K562 (cell line): ENCODE measurements at regions not wholly inside any gene's neighbourhood (a gene's known extent, or its start where the extent isn't known, plus 50 kb on each side); places are given as distances from the start of the nearest gene placed in this dataset.

Source experiments
- ATAC-seq: fragments of 200-7000 bp; cut with Tn5 transposase; 3 replicates; pipeline ENCODE4 v1.9.1; 2020; ENCODE audit warnings: moderate library complexity
- BruUV-seq: library from RNA; stranded (reverse); fragments of 400-500 nt; replicated peaks from 2 replicates; lab custom pipeline; 2021; lab: Mats Ljungman, UMichigan
- CTCF ChIA-PET: fragments of 300-600 bp; formaldehyde crosslinking; extraction: SDS; loops from one replicate; lab custom pipeline; 2021; ENCODE audit warnings: low intra/inter-chr PET ratio; lab: Yijun Ruan, JAX
- POLR2A ChIA-PET: fragments of 300-600, 350-650 bp; sonication (Branson Sonifier 250); formaldehyde crosslinking; extraction: SDS; loops from one replicate; lab custom pipeline; 2021; ENCODE audit warnings: antibody characterized with exemption, inconsistent platforms; lab: Yijun Ruan, JAX
- DNase-seq, 4 experiments: peaks; one replicate each; pipeline versions ENCODE4 v3.0.0 to v3.0.0-alpha.2; 2011 to 2018; ENCODE audit warnings: low spot score in 3 of 4, mixed read lengths in 3 of 4; ENCODE audit errors: extremely low read depth in 1 of 4
- FAIRE-seq: peaks from 2 replicates; lab custom pipeline; 2011; peaks lifted over from hg19 to GRCh38; lab: Jason Lieb, UNC
- H2AFZ ChIP-seq: 2 replicates; pipeline ENCODE4 v1.6.0; 2011; ENCODE audit warnings: low read depth, low read length, control low read depth, inconsistent platforms
- H3K27ac ChIP-seq: fragments of 200-600 bp; 3 replicates; pipeline ENCODE4 v1.8.0; 2011; ENCODE audit warnings: low read depth, mild to moderate bottlenecking, control low read depth, inconsistent platforms, low read length, moderate library complexity, mixed read lengths; ENCODE audit errors: extremely low read depth
- H3K27me3 ChIP-seq, 2 experiments: fragments of 300-600 bp in 1 of 2; 2 replicates in 1 of 2; 3 replicates in 1 of 2; pipeline versions ENCODE4 v1.6.0 to v1.8.0; 2011; ENCODE audit warnings: inconsistent platforms in 2 of 2, low read length in 2 of 2, mild to moderate bottlenecking in 1 of 2, mixed read lengths in 1 of 2, moderate library complexity in 1 of 2; ENCODE audit not compliant: control insufficient read depth in 2 of 2, insufficient read depth in 2 of 2
- H3K36me3 ChIP-seq: fragments of 300-600 bp; 3 replicates; pipeline ENCODE4 v1.8.0; 2011; ENCODE audit warnings: mild to moderate bottlenecking, low read length, inconsistent platforms; ENCODE audit not compliant: control insufficient read depth, insufficient read depth
- H3K4me1 ChIP-seq, 2 experiments: fragments of 200-600 bp in 1 of 2; replicated peaks in 1 of 2; 2 replicates in 1 of 2; 3 replicates in 1 of 2; pipeline versions ENCODE4 v1.5.1 to v1.8.0; 2011; ENCODE audit warnings: inconsistent platforms in 2 of 2, low read length in 2 of 2, mild to moderate bottlenecking in 1 of 2, mixed read lengths in 1 of 2, moderate library complexity in 1 of 2; ENCODE audit not compliant: control insufficient read depth in 2 of 2, insufficient read depth in 2 of 2
- H3K4me2 ChIP-seq: 2 replicates; pipeline ENCODE4 v1.6.1; 2011; ENCODE audit warnings: low read length, control low read depth, inconsistent platforms, mixed read lengths; ENCODE audit not compliant: insufficient read depth
- H3K4me3 ChIP-seq: fragments of 200-600 bp; sonication (generic), shearing (Covaris generic); 2 replicates; pipeline ENCODE4 v1.5.1; 2016; ENCODE audit warnings: control low read depth, inconsistent platforms
- H3K79me2 ChIP-seq: fragments of 200-600 bp; 3 replicates; pipeline ENCODE4 v1.8.0; 2011; ENCODE audit warnings: low read length, inconsistent platforms; ENCODE audit not compliant: control insufficient read depth, insufficient read depth
- H3K9ac ChIP-seq, 2 experiments: 2 replicates each; pipeline versions ENCODE4 v1.6.0 to v1.6.1; 2011; ENCODE audit warnings: low read depth in 2 of 2, low read length in 2 of 2, control low read depth in 1 of 2, inconsistent platforms in 1 of 2, mild to moderate bottlenecking in 1 of 2, mixed read lengths in 1 of 2; ENCODE audit not compliant: insufficient read depth in 1 of 2
- H3K9me1 ChIP-seq: one replicate; pipeline ENCODE4 v1.6.0; 2011; ENCODE audit warnings: inconsistent platforms, mild to moderate bottlenecking, low read length, moderate library complexity; ENCODE audit not compliant: control insufficient read depth, insufficient read depth
- H3K9me3 ChIP-seq: replicated peaks from 2 replicates; pipeline ENCODE4 v1.5.1; 2011; ENCODE audit warnings: low read depth, low read length, inconsistent platforms; ENCODE audit not compliant: control insufficient read depth, insufficient read depth
- H4K20me1 ChIP-seq: replicated peaks from 2 replicates; pipeline ENCODE4 v1.6.1; 2011; ENCODE audit warnings: low read length, inconsistent platforms, mixed read lengths; ENCODE audit not compliant: control insufficient read depth, insufficient read depth
- ADNP ChIP-seq: fragments of 200-800 bp; sonication (Bioruptor generic); IDR thresholded peaks from 2 replicates; pipeline ENCODE4 v1.6.1; 2016; ENCODE audit warnings: missing genetic modification characterization, missing compliant biosample characterization
- GABPB1 ChIP-seq: sonication (generic); formaldehyde crosslinking; IDR thresholded peaks from 2 replicates; pipeline ENCODE4 v1.8.0; 2022; ENCODE audit warnings: mild to moderate bottlenecking, missing genetic modification reagents
- JUNB ChIP-seq: fragments of 450-650 bp; formaldehyde crosslinking; conservative IDR thresholded peaks from 2 replicates; pipeline ENCODE4 v1.4.0; 2020; ENCODE audit warnings: mild to moderate bottlenecking
- KHSRP ChIP-seq: fragments of 450-650 bp; IDR thresholded peaks from 2 replicates; pipeline ENCODE4 v1.6.1; 2017
- SIRT6 ChIP-seq: IDR thresholded peaks from one replicate; pipeline ENCODE4 v1.6.1; 2012; ENCODE audit warnings: low read depth, mild to moderate bottlenecking, control low read depth, inconsistent platforms, low read length, moderate library complexity
- SIX5 ChIP-seq, 2 experiments: IDR thresholded peaks; 2 replicates each; pipeline ENCODE4 v1.6.1; 2011; ENCODE audit warnings: low read length in 2 of 2, borderline replicate concordance in 1 of 2, low read depth in 1 of 2, mild to moderate bottlenecking in 1 of 2, moderate library complexity in 1 of 2; ENCODE audit not compliant: insufficient read depth in 1 of 2
- ZC3H8 ChIP-seq: fragments of 450-650 bp; IDR thresholded peaks from 2 replicates; pipeline ENCODE4 v1.6.1; 2017
- ZNF134 ChIP-seq: fragments of 250-450 bp; sonication (Bioruptor Pico); conservative IDR thresholded peaks from 2 replicates; pipeline ENCODE4 v1.4.0; 2020
- WGBS: fragments of 100-300 bp; shearing (Covaris generic); methylation state at CpG from one replicate; pipeline ENCODE4 v1.1.6; 2016; ENCODE audit warnings: low coverage, mixed read lengths; ENCODE audit not compliant: insufficient coverage; ENCODE audit errors: missing lambda C conversion rate; 5-methylcytosine and 5-hydroxymethylcytosine counted together
- in situ Hi-C: fragments of 300-500 bp; cut with MboI; formaldehyde crosslinking; loops from 4 replicates; pipeline ENCODE4 v1.15.0; 2018; ENCODE audit warnings: inconsistent platforms, mixed read lengths
- intact Hi-C: fragments of 100-400 bp; cut with micrococcal nuclease; formaldehyde crosslinking; loops from 2 replicates; pipeline ENCODE4 v1.14.2; 2022
- TF ChIP-seq, protein P1 (sequence below): sonication (generic); formaldehyde crosslinking; IDR thresholded peaks from 2 replicates; pipeline ENCODE4 v1.8.1; 2022; ENCODE audit warnings: missing genetic modification reagents
- TF ChIP-seq, protein P2 (sequence below): sonication (generic); formaldehyde crosslinking; IDR thresholded peaks from 2 replicates; pipeline ENCODE4 v1.8.0; 2023; ENCODE audit warnings: missing genetic modification reagents, mild to moderate bottlenecking, borderline replicate concordance
- TF ChIP-seq, protein P3 (sequence below), 2 experiments: fragments of 150-350 bp in 1 of 2; IDR thresholded peaks; 2 replicates each; pipeline ENCODE4 v1.6.1; 2012 to 2016; ENCODE audit warnings: low read depth in 2 of 2, low read length in 2 of 2, mild to moderate bottlenecking in 1 of 2, moderate library complexity in 1 of 2

DNA sequence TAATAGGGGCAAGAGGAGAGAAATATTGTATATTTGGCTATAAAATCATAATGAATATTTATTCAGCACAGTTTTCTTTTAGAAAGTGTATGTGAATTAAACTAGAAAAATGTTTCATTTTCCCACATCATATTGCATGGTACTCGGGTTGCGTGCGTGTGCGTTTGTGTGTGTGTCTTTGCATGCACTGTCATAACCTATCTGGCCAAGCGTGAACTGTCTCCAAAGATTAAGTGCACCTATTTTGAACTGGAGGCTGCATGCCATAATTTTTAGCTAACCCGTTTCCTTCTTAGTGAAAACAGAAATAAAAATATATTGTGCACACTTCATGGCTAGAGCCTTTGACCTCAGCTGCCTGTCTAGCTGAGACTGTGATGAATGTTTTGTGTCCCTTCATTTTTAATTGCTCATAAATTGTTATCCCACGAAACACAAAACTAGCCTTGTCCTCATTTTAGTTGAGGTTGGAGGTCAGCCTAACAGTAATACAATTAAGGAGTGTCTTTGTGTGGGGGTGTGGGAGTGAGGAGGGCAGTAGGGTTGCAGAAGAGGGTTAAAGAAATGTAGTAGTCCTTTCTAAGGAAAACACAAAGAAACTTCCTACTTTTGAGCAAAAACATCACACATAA is 336.1 kb upstream of the POU3F2 start:
- ChIA-PET POLR2A (no interaction called here), CTCF (no interaction called here)
- H3K9me1 ChIP-seq = no peaks in the 10 kb centered on the region
- intact Hi-C loops = no loop called here
- H3K27me3 ChIP-seq = no peaks in the 10 kb centered on the region
- WGBS = 2% methylated on average over 7 of the region's 7 CpGs
- ATAC-seq (no peak), FAIRE-seq (no peak), DNase-seq (no peak)
- in situ Hi-C loops = no loop called here
- no peaks in the 10 kb centered on the region for H3K79me2 ChIP-seq
- no peak overlapping the region for H3K4me3 ChIP-seq
- H3K9ac ChIP-seq = no peak overlapping the region
- H3K9me3 ChIP-seq = no peaks in the 10 kb centered on the region
- no TSS peak for BruUV-seq
- H3K4me1 ChIP-seq = no peaks in the 10 kb centered on the region
- H4K20me1 ChIP-seq = no peaks in the 10 kb centered on the region
- no peaks in the 10 kb centered on the region for H3K36me3 ChIP-seq
- no peak overlapping the region for H2AFZ ChIP-seq
- no peak overlapping the region for H3K4me2 ChIP-seq
- no peak overlapping the region for H3K27ac ChIP-seq
- TF ChIP-seq, protein P1, sequence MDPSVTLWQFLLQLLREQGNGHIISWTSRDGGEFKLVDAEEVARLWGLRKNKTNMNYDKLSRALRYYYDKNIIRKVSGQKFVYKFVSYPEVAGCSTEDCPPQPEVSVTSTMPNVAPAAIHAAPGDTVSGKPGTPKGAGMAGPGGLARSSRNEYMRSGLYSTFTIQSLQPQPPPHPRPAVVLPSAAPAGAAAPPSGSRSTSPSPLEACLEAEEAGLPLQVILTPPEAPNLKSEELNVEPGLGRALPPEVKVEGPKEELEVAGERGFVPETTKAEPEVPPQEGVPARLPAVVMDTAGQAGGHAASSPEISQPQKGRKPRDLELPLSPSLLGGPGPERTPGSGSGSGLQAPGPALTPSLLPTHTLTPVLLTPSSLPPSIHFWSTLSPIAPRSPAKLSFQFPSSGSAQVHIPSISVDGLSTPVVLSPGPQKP (CRISPR knock-in tag) = no peak
- no peak for TF ChIP-seq ADNP (tag)
- no peak for TF ChIP-seq JUNB (CRISPR knock-in tag)
- no peak for TF ChIP-seq ZNF134 (CRISPR knock-in tag)
- no peak for TF ChIP-seq GABPB1 (CRISPR knock-in tag)
- TF ChIP-seq, protein P2, sequence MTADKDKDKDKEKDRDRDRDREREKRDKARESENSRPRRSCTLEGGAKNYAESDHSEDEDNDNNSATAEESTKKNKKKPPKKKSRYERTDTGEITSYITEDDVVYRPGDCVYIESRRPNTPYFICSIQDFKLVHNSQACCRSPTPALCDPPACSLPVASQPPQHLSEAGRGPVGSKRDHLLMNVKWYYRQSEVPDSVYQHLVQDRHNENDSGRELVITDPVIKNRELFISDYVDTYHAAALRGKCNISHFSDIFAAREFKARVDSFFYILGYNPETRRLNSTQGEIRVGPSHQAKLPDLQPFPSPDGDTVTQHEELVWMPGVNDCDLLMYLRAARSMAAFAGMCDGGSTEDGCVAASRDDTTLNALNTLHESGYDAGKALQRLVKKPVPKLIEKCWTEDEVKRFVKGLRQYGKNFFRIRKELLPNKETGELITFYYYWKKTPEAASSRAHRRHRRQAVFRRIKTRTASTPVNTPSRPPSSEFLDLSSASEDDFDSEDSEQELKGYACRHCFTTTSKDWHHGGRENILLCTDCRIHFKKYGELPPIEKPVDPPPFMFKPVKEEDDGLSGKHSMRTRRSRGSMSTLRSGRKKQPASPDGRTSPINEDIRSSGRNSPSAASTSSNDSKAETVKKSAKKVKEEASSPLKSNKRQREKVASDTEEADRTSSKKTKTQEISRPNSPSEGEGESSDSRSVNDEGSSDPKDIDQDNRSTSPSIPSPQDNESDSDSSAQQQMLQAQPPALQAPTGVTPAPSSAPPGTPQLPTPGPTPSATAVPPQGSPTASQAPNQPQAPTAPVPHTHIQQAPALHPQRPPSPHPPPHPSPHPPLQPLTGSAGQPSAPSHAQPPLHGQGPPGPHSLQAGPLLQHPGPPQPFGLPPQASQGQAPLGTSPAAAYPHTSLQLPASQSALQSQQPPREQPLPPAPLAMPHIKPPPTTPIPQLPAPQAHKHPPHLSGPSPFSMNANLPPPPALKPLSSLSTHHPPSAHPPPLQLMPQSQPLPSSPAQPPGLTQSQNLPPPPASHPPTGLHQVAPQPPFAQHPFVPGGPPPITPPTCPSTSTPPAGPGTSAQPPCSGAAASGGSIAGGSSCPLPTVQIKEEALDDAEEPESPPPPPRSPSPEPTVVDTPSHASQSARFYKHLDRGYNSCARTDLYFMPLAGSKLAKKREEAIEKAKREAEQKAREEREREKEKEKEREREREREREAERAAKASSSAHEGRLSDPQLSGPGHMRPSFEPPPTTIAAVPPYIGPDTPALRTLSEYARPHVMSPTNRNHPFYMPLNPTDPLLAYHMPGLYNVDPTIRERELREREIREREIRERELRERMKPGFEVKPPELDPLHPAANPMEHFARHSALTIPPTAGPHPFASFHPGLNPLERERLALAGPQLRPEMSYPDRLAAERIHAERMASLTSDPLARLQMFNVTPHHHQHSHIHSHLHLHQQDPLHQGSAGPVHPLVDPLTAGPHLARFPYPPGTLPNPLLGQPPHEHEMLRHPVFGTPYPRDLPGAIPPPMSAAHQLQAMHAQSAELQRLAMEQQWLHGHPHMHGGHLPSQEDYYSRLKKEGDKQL (CRISPR knock-in tag) = no peak
- TF ChIP-seq SIRT6 = no peak
- no peak for TF ChIP-seq SIX5 (IDR thresholded peaks at IDR 0.05; ENCODE audit: borderline replicate concordance in 1 of 2, insufficient read depth in 1 of 2, low read depth in 1 of 2, low read length in 2 of 2)
- no peak for TF ChIP-seq ZC3H8
- TF ChIP-seq, protein P3, sequence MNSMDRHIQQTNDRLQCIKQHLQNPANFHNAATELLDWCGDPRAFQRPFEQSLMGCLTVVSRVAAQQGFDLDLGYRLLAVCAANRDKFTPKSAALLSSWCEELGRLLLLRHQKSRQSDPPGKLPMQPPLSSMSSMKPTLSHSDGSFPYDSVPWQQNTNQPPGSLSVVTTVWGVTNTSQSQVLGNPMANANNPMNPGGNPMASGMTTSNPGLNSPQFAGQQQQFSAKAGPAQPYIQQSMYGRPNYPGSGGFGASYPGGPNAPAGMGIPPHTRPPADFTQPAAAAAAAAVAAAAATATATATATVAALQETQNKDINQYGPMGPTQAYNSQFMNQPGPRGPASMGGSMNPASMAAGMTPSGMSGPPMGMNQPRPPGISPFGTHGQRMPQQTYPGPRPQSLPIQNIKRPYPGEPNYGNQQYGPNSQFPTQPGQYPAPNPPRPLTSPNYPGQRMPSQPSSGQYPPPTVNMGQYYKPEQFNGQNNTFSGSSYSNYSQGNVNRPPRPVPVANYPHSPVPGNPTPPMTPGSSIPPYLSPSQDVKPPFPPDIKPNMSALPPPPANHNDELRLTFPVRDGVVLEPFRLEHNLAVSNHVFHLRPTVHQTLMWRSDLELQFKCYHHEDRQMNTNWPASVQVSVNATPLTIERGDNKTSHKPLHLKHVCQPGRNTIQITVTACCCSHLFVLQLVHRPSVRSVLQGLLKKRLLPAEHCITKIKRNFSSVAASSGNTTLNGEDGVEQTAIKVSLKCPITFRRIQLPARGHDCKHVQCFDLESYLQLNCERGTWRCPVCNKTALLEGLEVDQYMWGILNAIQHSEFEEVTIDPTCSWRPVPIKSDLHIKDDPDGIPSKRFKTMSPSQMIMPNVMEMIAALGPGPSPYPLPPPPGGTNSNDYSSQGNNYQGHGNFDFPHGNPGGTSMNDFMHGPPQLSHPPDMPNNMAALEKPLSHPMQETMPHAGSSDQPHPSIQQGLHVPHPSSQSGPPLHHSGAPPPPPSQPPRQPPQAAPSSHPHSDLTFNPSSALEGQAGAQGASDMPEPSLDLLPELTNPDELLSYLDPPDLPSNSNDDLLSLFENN (IDR thresholded peaks at IDR 0.05; ENCODE audit: low read depth in 2 of 2, low read length in 2 of 2) = no peak
- no peak for TF ChIP-seq KHSRP
